ENCODE measurements at regions not wholly inside any gene's neighbourhood (a gene's known extent, or its start where the extent isn't known, plus 50 kb on each side); places are given as distances from the start of the nearest gene placed in this dataset.
"Not testable (repeated sequence)": the region's sequence is repeated elsewhere in the genome, so short reads cannot be mapped to it uniquely, and the experiment has no call there.

DNA sequence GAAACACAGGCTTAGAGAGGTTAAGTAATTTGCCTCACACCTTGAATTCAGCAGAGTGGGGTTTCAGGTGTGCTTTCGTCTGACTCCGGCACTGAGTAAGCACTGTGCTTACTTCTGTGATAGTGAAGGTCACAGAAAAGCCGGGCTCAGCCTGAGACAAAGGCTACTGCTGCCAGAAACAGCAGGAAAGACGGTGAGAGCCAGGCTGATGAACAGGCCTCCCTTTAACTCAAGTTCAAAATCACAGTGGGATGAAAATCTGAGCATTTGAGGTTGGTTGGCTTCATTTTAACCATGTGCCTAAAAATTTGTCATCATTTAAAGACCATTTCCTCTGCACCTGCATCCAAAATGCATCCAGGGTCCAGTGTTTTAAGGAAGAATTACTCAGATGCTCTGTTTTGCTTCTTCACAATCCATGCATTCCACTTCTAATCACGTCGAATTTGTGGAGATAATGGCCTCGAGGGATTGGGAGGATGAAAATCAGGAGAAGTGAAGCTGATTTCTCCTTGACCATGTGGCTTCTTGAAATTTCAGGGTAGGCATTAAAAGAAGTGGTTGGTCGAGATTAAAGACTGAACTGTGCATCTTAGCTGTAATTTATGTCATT lies 121.2 kb upstream of the LNX1 start:
- DNase-seq = no peak

- DNase-seq = no peak
Measured at GRCh38 chr4:53711926-53712325, 120.6 kb upstream of the LNX1 start.

GRCh38 chr4:53709693-53710092 lies 118.4 kb upstream of the LNX1 start:
- no peak for DNase-seq

DNA sequence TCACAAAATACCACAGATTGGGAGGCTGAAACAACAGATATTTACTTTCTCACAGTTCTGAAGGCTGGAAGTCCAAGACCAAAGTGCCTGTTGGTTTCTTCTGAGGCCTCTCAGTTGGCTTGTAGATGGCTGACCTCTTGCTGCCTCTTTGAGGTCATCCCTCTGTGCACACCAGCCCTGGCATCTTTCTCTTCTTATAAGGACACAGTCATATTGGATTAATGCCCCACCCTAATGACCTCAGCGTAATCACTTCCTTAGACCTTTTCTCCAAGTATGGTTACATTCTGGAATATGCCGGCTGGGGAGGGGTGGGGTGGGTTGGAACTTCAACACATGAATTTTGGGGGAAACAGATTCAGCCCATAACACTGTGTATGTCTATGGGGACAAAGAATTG lies 116.2 kb upstream of the LNX1 start:
- DNase-seq = no peak

DNA sequence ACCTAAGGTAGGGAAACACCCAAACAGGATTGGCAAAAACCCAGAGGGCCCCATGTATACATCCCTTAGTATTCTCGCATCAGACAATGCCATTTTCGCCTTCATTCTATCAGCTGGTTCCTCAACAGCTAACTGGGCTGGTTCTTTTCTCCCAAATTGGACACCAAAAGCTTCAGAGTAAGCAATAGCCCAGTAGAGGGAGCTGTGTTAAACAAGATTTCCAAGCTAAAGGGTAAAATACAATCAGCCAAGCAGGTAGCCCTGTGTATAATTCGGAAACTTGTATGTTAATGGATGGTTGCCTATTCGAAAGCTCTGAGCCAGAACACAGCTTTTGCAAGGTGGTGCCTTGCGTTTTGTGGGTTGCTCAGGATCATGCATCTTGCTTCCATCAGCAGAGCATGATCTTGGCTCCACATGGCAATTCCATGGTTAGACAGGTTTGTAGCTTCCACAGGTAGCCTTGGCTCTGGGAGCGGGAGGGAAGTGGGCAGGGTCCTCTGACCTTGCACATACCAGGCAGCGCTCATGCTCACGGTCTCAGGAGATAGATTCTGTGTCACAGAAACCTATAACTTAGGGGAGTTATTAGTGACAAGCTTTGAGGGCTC lies 115.2 kb upstream of the LNX1 start:
- DNase-seq = peak; percentile 67

DNA sequence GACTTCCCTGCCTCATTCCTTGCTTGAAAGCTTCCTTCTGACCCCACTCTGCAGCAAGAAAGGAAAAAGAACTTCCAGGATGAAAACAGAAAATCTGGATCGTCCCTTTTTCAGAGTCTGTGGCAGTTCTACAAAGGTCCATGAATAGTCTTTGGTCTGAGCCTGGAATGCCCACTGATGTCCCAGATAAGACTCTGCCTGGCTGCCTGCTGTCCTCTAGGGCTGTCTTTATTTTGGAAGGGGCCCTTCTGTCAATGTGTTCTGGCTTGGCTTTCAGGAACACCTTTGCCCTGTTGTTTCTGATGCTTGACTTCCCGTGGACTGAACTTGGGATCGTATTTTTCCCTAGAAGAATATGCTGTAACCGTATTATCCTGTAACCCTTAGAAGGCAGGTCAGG lies 114.7 kb upstream of the LNX1 start:
- no peak for DNase-seq

- no peak for DNase-seq
Measured at GRCh38 chr4:53705151-53705764, 114.0 kb upstream of the LNX1 start.

DNA sequence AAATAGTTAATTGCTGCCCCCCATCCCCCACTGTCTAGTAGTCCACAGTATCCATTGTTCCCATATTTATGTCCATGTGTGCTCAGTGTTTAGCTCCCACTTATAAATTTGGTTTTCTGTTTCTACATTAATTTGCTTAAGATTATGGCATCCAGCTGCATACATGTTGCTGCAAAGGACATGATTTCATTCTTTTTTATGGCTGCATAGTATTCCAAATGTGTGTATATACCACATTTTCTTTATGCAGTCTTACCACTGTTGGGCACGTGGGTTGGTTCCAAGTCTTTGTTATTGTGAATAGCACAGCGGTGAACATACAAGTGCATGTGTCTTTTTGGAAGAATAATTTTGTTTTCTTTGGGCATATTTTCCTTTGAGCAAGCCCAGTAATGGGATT lies 113.0 kb upstream of the LNX1 start:
- no peak for DNase-seq

GRCh38 chr4:53703267-53703655 lies 112.0 kb upstream of the LNX1 start:
- DNase-seq = no peak

DNA sequence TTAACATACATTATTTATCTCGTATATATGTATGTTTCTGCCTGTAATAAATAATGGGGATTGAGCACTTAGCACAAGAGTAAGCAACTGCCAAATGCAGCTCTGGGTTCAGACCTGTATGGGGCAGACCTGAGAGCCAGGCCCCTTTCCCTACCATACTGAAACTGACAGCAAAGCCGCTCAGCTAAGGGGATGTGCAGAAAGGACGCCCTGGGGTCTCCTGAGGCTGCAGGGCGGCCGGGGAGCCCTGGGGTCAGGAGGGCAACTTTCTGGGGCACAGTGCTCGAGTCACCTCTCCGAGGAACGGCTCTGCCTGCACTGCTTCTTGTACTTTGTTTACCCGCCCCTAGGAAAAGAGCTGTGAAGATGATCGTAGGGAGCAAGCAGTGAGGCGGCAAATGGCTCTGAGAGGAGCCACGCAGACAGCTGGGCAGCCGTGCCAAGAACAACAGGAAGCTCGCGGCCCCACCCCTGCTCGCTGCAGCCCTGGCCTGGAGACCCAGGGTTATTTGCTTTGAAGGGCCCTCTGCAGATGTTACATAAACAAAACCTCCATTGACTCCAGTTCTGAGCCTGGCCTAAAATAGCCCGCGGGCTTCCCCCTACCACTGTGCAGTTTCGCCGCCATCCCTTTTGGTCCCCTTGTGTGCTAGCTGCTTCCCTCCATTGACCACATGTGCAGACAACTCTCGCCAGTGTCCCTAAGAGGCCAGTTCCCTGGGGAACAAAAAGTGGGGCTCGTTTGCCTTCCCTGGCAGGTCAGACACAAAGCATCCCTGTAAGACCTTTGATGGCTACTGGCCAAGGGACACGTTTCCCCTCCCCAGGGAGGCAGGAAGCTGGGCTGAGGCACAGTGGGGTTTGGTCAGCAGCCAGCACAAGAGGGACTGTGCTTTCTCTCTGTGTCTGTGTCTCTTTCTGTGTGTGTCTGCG lies 111.3 kb upstream of the LNX1 start:
- DNase-seq = peak; percentile 98

GRCh38 chr4:53701260-53701659 lies 110.0 kb upstream of the LNX1 start:
- DNase-seq = not testable (repeated sequence)

- not testable (repeated sequence) for DNase-seq
Measured at GRCh38 chr4:53699310-53699709, 108.0 kb upstream of the LNX1 start.

DNA sequence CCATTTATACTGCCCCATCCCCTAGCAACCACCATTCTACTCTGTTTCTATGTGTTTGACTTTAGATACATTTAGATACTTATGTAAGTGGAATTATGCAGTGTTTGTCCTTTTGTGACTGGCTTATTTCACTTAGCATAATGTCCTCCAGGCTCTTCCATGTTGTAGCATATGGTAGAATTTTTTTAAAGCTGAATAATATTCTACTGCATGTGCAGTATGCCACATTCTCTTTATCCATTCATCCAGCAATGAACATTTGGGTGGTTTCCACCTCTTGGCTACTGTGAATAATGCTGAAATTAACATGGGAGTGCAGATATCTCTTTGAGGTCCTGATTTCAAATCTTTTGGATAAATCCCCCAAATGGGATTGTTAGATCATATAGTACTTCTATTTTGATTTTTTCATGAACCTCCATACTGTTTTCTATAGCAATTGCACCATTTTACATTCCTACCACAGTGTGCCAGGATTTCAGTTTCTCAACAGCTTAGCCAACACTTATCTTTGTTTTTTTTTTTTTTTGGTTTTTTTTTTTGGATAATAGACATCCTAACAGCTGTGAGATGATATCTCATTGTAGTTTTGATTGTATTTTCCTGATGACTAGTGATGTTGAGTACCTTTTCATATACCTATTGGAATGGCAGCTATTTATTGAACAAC lies 105.9 kb upstream of the LNX1 start:
- DNase-seq = no peak

- no peak for DNase-seq
Measured at GRCh38 chr4:53695540-53696463, 104.5 kb upstream of the LNX1 start.

DNA sequence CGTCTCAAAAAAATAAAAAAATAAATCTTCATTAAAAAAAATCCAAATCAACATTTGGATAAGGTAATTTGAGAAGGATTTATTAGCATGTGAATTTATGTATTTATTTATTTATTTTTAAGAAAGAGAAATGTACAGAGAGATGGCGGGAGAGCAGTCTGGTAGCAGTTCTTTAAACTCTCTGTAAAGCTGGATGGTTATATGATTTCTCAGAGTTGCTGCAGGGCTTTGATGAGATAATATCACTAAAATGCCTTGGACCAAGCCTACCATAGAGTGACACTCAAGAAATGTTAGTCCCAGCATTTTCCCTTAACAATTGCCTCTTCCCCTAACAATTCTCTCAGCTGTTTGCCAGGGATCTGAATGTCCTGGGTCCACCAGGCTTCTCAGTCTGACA lies 103.4 kb upstream of the LNX1 start:
- no peak for DNase-seq

DNA sequence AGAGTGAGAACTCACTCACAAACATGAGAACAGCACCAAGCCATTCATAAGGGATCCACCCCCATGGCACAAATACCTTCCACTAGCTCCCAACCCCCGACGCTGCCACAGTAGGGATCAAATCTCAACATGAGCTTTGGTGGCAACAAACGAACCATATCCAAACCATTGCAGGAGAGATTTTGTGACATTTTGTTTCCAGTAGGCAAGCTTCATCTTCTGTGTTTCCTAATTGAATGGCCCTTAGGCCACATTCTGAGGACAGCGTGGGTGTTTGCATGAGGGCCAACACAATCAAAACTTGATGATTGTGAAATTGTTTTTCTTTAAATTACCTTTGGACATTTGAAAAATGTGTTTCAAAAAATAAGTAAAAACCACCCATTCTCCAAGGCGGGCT lies 102.6 kb upstream of the LNX1 start:
- no peak for DNase-seq

GRCh38 chr4:53693408-53693807 lies 102.1 kb upstream of the LNX1 start:
- no peak for DNase-seq

DNA sequence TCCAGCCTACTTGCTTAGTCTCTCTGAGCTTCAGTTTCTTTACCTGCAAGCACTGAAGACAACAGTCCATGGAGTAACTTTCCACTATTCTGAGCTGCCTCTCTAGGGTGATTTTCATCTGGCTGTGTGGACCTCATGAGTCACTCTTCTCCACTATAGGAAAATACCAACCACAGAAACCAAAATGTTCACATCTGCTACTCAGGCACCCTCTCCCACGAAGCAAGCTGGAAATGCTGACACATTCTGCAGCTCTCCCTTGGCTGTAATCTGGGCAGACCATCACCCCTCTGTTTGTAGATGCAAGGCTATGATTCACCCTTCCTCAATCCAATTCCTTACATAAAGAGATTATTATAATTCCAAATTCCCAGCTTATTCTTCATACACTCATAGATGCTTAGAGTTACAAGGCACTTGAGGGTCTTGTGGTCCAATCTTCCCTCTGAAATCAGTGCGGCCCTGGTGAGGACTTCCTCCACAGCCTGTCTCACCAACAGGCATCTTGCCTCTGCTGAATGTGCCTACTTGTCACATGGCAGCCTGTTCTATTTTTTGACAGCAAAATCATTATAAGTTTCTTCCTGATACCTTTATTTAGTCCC lies 97.0 kb upstream of the LNX1 start:
- no peak for DNase-seq

GRCh38 chr4:53686521-53686920 lies 95.2 kb upstream of the LNX1 start:
- DNase-seq = no peak

DNA sequence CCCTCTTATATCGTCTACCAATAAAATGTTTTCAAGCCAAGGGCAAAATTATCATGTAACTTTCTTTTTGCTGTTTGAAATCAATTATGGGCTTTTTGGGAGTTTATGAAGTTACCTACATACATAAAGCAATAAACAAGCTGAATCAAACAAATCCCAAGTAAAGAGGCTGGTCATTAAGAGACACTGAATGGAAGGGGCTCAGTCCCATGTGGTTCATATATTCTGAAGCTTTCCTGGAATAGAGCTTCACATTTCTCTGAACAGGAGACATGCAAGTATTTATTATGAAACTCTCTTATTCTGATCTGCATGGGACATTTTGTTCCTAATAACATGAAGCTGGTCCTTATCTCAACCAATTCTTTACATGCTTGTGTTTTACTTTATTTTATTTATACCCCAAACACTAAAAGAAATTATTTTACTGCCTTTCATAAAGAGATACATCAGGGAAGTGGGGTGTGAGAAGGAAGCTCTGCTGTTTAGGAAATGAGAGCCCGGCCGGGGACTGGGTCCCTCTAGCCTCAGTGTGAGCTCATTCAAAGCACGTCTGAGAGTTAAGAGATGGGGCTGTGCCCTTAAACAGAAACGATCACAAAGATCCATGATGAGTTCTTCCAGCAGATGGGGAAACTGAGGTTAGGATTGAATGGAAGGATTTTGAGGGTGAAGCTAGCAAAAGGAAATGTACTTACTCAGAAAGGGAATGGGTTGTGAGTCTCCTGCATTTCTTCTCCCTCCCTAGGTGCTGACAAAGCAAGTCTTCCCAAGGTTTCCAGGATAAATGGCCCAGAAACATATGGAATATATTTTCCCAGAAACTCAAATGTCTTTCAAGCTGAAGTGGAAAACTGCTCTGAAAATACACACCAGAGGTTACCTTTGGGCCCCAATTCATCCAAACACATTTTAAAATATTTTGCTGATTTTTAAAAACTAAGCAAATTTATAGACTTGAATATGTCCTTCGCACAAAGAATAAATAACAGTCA lies 93.1 kb upstream of the LNX1 start:
- no peak for DNase-seq
